HG03469 (cell line): ENCODE measurements at regions not wholly inside any gene's neighbourhood (a gene's known extent, or its start where the extent isn't known, plus 50 kb on each side); places are given as distances from the start of the nearest gene placed in this dataset.
"Not testable (repeated sequence)": the region's sequence is repeated elsewhere in the genome, so short reads cannot be mapped to it uniquely, and the experiment has no call there.

ENCODE experiments used
- ATAC-seq: cut with Tn5 transposase; IDR thresholded peaks from one replicate; pipeline ENCODE4 v1.9.1; 2021; ENCODE audit warnings: mild to moderate bottlenecking, moderate library complexity, moderate number of reproducible peaks; ENCODE audit not compliant: unreplicated experiment

- ATAC-seq: not testable (repeated sequence)
These were observed 146.4 kb upstream of the API5 start for GRCh38 chr11:43165393-43165792.

DNA sequence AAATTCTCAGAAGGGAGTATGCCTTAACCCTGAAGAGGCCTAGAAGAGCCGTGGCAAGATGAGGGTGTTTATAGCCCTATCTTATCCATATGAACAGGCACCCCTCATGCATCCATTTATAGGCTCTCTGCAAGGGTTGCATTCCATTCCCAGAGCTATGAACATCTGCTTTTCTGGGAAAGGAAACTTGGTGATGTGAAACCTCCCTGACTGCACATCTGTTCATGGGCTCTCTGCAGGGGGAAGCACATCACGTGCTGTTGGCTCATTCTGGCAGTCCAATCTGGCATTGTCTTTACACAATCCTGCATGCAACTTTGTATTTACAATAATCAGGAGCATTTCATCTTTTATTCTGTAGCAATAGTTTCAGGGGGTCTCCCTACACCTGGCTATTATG, 143.6 kb upstream of the API5 start:
- not testable (repeated sequence) for ATAC-seq

DNA sequence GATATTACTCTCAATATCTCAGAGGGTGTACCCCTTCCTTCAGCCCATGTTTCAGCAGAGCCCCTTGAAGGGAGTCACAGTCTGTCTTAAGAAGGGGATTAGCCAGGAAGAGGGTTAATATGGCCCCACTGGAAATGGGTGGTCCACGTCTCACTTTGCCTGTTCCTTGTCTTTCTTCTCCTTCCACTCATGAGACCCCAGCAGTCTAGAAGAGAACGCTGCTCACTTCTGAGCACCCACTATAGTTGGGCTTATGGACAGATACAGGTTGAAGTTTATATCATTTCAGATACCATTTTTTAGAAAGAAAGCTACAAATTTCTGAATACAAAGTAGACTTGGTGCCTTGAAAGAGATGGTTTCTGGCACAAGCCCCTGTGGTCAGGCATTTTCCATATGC, 139.3 kb upstream of the API5 start:
- no peak for ATAC-seq

DNA sequence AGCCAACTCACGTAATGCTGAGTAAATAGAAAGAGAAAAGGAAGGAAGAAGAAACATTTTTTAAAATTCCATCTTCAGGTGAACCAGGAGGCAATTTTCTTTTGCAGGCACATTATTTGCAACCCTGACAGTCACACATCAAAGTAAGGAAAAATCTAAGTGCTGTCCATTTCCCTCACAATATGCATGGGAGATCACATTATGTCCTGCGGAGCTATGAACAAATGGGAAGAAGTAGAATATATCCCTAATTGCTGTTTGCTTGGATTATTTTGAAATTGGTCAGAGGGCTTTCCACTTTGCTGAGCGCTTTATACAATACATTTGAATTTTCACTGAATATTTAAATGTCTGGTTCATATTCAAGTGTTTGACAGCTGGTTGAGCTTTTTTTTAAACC, 133.8 kb upstream of the API5 start:
- ATAC-seq: no peak

- not testable (repeated sequence) for ATAC-seq
These were observed 117.3 kb upstream of the API5 start for GRCh38 chr11:43194459-43194858.

GRCh38 chr11:43197379-43197778, 114.4 kb upstream of the API5 start:
- no peak for ATAC-seq

GRCh38 chr11:43200031-43200430, 111.8 kb upstream of the API5 start:
- ATAC-seq: no peak

- no peak for ATAC-seq
These were observed 99.5 kb upstream of the API5 start for GRCh38 chr11:43212279-43212678.

DNA sequence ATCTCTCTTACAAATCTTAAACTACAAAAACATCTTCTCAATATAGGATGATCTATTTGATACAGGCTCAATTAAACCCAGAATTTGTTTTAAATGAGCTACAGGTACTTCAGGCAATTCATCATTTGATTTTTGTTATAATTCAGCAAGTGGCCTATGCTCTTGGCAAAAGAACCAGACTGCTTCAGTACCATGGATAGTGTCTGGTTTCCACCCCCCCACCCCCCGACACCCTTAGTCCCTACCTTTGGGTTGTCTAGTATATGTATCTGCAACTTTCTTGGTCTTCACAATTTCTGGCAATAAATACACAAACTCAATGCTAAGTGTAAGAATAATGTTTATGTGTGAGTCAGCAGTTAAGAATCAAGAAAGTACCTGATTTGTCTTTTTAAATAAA, 97.3 kb upstream of the API5 start:
- no peak for ATAC-seq

DNA sequence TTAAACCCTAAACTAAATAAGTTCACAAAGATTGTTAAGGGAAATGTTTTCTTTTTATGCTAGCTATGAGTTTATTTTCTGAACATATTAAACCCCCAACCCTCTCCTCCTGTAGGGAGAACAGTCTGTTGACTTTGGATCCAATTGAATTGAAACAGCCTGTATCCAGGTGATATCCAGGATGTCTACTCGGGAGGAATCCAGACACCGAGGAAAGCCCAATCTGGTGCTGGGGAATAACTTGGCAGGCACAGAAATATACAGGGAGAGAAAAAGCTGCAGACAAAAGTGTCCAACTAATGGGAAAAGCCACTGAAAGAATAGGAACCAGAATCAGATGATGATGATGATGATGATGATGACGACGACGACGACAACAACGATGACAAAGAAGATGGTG, 93.9 kb upstream of the API5 start:
- ATAC-seq: no peak

DNA sequence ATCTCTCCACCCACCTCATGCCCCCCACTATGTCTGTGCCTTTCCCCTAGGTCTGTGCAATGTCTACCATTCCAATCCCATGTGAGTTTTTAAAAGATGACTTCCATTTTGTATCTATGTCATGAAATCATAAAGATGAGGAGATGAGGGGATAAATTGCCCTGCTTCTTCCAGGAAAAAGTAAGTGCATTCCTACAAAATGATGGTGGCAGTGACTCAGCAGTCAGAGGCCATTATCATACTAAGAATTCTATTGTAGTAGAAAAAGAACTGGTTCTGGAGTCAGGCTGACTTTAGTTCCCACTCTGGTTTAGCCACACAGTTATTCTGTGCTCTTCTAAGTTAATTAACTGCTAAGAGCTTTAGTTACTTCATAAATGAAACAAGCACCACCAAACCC, 89.6 kb upstream of the API5 start:
- no peak for ATAC-seq

GRCh38 chr11:43223026-43223425, 88.8 kb upstream of the API5 start:
- ATAC-seq: no peak

DNA sequence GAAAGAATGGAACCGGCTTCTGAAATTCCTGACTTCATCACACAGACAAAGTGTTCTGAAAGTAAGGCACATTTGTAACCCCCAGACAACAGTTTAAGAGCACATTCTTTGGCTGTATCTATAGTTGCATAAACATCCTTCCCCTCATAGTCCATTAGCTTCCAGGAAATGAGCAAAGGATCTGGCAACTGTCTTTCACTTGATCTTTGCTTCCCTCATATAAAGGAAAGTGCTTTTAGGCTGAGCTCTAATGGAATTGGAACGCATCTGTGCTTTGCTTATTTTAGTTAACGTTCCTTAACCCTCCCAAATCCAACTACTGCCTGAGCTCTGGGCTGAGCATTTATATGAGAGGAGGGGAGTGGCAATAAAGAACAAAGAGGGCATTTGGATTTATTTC, 76.9 kb upstream of the API5 start:
- ATAC-seq: no peak

DNA sequence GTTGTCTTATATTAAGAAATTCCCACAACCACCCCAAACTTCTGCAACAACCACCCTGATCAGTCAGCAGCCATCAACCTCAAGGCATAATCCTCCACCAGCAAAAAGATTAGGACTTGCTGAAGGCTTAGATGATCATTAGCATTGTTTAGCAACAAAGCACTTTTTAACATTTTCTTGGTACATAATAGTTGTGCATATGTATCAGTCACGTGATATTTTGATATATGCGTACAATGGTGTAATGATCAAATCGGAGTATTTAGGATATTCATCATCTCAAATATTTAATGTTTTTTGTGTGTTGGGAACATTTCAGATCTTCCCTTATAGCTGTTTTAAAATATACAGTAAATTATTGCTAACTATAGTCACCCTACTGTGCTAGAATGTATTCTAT, 73.5 kb upstream of the API5 start:
- ATAC-seq: no peak

DNA sequence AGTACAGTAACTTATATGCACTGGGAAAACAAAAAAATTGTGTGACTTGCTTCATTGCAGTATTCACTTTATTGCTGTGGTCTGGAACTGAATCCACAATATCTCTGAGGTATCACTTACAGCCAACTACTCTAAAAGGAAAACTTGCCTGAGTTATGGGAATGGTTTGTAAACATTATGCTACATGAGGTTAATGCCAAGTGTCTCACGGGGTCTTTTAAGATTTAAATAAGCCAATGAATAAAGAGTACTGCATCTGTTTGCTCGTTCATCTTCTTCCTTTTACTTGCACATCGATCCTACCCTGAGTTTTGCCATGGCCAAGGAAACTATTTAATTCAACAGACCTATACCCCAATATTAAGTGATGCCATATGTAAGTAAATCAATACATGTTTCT, 72.0 kb upstream of the API5 start:
- ATAC-seq: no peak

- ATAC-seq: no peak
These were observed 69.4 kb upstream of the API5 start for GRCh38 chr11:43242401-43242800.

DNA sequence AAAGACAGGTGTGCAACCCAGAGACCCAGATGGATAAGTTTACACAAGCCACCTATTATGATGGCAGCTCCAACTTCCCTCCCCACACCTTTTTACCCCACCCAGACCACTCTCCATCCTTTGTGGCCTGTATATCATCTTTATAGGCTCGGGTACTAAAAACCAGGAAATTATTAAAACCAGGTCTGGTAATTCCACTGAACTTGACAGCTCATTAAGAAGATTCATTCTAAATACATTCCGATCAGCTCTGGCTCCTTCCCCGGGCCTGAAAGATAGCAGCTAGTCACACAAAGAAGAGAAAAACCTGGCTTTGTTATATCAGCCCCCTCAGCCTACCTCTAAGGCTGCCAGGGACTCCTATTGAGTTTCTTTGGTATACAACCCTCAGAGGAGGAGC, 67.9 kb upstream of the API5 start:
- no peak for ATAC-seq

GRCh38 chr11:43245466-43245865, 66.3 kb upstream of the API5 start:
- no peak for ATAC-seq

DNA sequence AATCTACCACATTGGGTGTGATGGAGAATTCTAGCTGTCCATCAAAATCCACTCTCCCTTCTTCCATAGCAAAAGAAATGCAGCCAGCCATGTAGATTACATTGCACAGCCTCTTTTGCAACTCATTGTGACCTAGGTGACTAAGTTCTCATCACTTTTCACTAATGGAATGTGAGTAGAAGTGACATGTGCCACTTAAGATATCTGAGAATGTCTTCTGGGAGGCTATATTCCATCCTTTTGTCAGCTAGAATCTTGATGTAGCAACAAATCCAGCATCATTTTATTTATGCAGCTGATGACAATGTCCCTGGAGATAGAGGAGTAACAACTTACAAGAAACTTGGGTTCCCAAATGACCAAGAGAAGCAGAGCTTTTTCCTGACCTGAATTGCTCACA, 61.5 kb upstream of the API5 start:
- no peak for ATAC-seq

GRCh38 chr11:43261775-43262174, 50.0 kb upstream of the API5 start:
- ATAC-seq: no peak
